NCI-H2107 treated with DMSO at 0.1 percent for 48 hours (cell line): ENCODE measurements at regions not wholly inside any gene's neighbourhood (a gene's known extent, or its start where the extent isn't known, plus 50 kb on each side); places are given as distances from the start of the nearest gene placed in this dataset.
"Not testable (repeated sequence)": the region's sequence is repeated elsewhere in the genome, so short reads cannot be mapped to it uniquely, and the experiment has no call there.

ENCODE experiments used
- DNase-seq: peaks from one replicate; lab custom pipeline; 2025; ENCODE audit not compliant: unreplicated experiment; lab: John Stamatoyannopoulos, UW

- DNase-seq: no peak
Observed at GRCh38 chr4:118410138-118410537, 57.3 kb upstream of the PRSS12 start.

DNA sequence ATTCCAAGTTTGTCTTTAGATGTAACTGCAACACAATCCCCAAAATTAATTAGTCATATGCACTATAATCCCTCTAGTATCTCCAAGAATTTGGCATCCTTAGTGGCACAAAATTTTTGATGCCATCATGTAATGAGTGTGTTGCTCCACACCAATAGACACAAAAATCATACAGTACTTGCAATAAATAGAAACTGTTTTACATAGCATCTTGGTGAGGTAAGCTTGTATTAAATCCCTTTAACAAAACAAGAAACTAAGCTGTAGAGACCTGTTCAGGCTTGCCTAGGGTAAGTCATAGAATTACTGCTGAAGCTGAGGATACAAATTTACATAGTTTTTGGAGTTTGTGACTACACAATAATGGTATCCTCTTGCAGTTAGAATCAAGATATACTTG is 64.5 kb upstream of the PRSS12 start:
- no peak for DNase-seq

- not testable (repeated sequence) for DNase-seq
Observed at GRCh38 chr4:118417800-118418199, 65.0 kb upstream of the PRSS12 start.

- DNase-seq: not testable (repeated sequence)
Observed at GRCh38 chr4:118418396-118418795, 65.6 kb upstream of the PRSS12 start.

- not testable (repeated sequence) for DNase-seq
Observed at GRCh38 chr4:118419626-118420025, 66.8 kb upstream of the PRSS12 start.

DNA sequence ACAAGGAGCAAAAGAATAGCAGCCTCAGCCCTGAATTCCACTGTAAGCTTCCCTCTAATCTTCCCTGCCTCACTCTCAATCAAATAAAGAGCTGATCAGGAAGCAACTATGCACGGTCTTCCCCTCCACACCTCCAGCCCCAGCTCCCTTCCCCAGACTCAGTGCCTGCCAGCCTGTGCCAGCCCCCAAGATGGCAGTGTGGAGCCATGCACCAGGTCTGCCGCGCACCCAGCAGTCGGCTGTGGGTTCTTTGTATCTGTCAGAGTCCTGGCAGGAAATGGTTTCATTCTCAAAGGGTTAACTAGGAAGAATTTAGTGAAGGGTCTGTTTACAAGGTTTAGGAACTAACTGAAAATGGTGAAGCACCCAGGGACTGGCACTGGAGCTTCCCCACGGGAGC is 71.3 kb upstream of the PRSS12 start:
- DNase-seq: not testable (repeated sequence)

GRCh38 chr4:118428881-118429280 is 76.1 kb upstream of the PRSS12 start:
- not testable (repeated sequence) for DNase-seq

- not testable (repeated sequence) for DNase-seq
Observed at GRCh38 chr4:118432359-118432758, 79.6 kb upstream of the PRSS12 start.

DNA sequence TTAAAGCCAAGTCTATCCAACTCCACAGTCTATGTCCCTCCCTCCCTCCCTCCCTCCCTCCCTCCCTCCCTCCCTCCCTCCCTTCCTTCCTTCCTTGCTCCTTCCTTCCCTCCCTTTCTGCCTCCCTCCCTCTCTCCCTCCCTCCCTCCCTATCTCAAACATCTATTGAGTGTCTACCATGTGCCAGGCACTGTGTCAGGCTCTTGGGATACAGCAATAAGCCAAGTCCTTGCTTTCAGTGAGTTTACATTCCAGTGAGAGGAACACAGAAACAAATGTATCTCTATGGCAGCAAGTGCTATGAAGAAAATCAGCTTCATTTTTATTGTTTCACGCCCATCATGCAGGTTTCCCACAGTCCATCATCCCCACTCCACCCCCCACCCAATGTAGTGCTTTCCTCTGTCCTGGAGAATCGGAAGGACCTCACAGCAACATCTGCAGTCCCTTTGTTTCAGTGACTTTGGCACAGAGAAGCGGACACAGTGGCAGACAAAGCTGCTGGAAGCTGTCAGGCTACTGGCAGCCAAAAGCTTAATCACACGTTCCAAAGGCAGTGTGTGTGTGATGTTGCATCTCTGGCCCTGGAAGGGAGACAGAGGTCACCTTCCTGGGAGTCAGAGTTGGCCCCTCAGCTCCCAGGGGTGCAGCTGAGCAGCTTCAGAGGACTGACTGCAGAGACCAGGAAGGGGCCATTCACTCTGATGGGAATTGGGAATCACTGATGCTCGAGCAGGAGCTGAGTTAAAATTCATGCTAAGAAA is 81.0 kb upstream of the PRSS12 start:
- DNase-seq: not testable (repeated sequence)

- DNase-seq: not testable (repeated sequence)
Observed at GRCh38 chr4:118435415-118435814, 82.6 kb upstream of the PRSS12 start.

- DNase-seq: not testable (repeated sequence)
Observed at GRCh38 chr4:118442115-118442837, 89.5 kb upstream of the PRSS12 start.

DNA sequence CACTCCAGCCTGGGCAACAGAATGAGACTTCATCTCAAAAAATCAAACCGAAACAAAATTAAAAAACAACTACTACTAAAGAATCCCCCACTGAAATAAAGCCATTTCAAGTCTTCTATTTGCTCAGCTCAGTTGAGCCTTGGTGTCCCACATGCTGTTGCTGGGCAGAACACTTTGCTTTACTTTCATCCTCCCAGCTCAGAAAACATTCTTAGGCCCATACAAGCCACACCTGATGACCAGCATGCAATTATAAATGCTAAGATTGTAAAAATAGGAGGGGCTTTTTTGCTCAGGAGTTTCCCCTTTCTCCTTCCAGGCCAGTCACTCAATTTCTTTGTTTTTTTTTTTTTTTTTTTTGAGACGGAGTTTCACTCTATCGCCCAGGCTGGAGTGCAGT is 94.6 kb upstream of the PRSS12 start:
- DNase-seq: not testable (repeated sequence)

DNA sequence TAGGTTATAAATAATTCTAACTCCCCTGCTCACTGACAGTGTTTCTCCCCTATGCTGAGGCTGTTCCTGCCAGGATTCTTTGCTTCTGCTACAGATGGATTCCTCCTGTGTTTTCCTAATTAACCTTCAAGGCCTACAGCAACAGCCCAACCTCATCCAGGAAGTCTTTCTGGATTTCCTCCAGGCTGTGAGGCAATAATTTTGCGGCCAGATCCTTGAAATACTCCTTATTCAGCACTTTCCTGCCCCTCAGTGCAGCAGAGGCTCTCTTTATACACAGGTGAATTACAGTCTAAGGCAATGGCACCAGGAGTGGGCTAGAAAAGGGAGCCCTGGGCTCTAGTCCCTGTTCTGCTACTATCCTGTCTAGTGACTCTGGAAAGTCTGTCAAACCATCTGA is 102.1 kb upstream of the PRSS12 start:
- DNase-seq: not testable (repeated sequence)

DNA sequence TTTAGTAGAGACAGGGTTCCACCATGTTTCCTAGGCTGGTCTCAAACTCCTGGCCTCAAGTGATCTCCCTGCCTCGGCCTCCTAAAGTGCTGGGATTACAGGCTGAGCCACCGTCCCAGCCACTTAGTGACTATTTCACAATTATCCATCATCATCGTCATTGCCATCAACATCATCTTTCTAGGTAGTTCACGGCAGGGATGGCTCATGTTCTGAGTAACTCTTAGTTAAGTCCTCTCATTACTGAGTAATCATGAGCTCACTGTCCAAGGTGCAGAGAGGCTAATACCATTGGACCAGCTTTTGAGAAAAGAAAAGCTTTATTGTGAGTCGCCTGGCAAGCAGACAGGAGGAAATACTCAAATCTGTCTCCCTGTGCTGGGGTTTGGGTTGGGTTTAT is 108.6 kb upstream of the PRSS12 start:
- not testable (repeated sequence) for DNase-seq

- not testable (repeated sequence) for DNase-seq
Observed at GRCh38 chr4:118465831-118466230, 113.0 kb upstream of the PRSS12 start.

- DNase-seq: not testable (repeated sequence)
Observed at GRCh38 chr4:118474001-118474626, 121.3 kb upstream of the PRSS12 start.

GRCh38 chr4:118474771-118475170 is 122.0 kb upstream of the PRSS12 start:
- DNase-seq: not testable (repeated sequence)

GRCh38 chr4:118475901-118476300 is 123.1 kb upstream of the PRSS12 start:
- not testable (repeated sequence) for DNase-seq

GRCh38 chr4:118477826-118478225 is 125.0 kb upstream of the PRSS12 start:
- peak; percentile 26 for DNase-seq

GRCh38 chr4:118485801-118486314 is 133.1 kb upstream of the PRSS12 start:
- DNase-seq: not testable (repeated sequence)

DNA sequence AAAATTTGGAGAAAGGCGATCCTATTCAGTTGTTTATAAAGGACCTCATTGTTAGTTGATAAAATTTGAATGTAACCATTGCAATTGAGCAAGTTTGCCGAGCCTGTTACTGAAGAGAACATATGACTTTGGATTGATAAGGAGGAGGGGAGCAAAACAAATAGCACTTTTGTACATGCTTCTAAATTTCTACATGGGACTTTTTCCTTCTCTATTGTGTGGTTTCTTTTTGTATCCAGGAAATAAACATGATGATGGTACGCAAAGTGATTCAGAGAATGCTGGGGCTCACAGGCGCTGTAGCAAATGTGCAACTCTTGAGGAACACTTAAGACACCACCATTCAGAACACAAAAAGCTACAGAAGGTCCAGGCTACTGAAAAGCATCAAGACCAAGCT is 140.2 kb upstream of the PRSS12 start:
- DNase-seq: not testable (repeated sequence)
